GM23248 (cell line): ENCODE measurements at regions not wholly inside any gene's neighbourhood (a gene's known extent, or its start where the extent isn't known, plus 50 kb on each side); places are given as distances from the start of the nearest gene placed in this dataset.

Source experiments
- DNase-seq: peaks from one replicate; pipeline ENCODE4 v3.0.0-alpha.2; 2015
- H2AFZ ChIP-seq: fragments of 200-600 bp; sonication (generic); 2 replicates; pipeline ENCODE4 v1.6.1; 2016; ENCODE audit warnings: antibody characterized with exemption
- H3F3A ChIP-seq: fragments of 200-600 bp; sonication (generic); 2 replicates; pipeline ENCODE4 v1.6.1; 2016; ENCODE audit warnings: mild to moderate bottlenecking, antibody characterized with exemption, mixed run types; ENCODE audit not compliant: insufficient read depth
- H3K27ac ChIP-seq: fragments of 200-600 bp; sonication (generic); 2 replicates; pipeline ENCODE4 v1.5.1; 2016; ENCODE audit warnings: mild to moderate bottlenecking
- H3K27me3 ChIP-seq: fragments of 200-600 bp; sonication (generic); replicated peaks from 2 replicates; pipeline ENCODE4 v1.6.1; 2016; ENCODE audit warnings: mild to moderate bottlenecking; ENCODE audit not compliant: insufficient read depth
- H3K36me3 ChIP-seq: fragments of 200-600 bp; sonication (generic); 2 replicates; pipeline ENCODE4 v1.6.1; 2016; ENCODE audit warnings: low read depth, mild to moderate bottlenecking
- H3K4me1 ChIP-seq: fragments of 200-600 bp; sonication (generic); 2 replicates; pipeline ENCODE4 v1.6.1; 2016; ENCODE audit warnings: mild to moderate bottlenecking; ENCODE audit not compliant: insufficient read depth
- H3K4me2 ChIP-seq: fragments of 200-600 bp; sonication (generic); one replicate; pipeline ENCODE4 v1.6.1; 2016; ENCODE audit warnings: mild to moderate bottlenecking; ENCODE audit not compliant: unreplicated experiment
- H3K4me3 ChIP-seq: fragments of 200-600 bp; sonication (generic); 2 replicates; pipeline ENCODE4 v1.5.1; 2016; ENCODE audit warnings: mild to moderate bottlenecking
- H3K79me2 ChIP-seq: fragments of 200-600 bp; sonication (generic); 2 replicates; pipeline ENCODE4 v1.6.1; 2016; ENCODE audit warnings: mild to moderate bottlenecking; ENCODE audit not compliant: insufficient read depth
- H3K9ac ChIP-seq: fragments of 200-600 bp; sonication (generic); 2 replicates; pipeline ENCODE4 v1.6.1; 2016; ENCODE audit warnings: mild to moderate bottlenecking
- H3K9me2 ChIP-seq: fragments of 200-600 bp; sonication (generic); 2 replicates; pipeline ENCODE4 v1.6.1; 2016; ENCODE audit warnings: mixed run types, mild to moderate bottlenecking, moderate library complexity; ENCODE audit not compliant: insufficient read depth
- H3K9me3 ChIP-seq: fragments of 200-600 bp; sonication (generic); one replicate; pipeline ENCODE4 v1.6.1; 2017; ENCODE audit warnings: low read depth
- H4K20me1 ChIP-seq: fragments of 200-600 bp; sonication (generic); 2 replicates; pipeline ENCODE4 v1.6.0; 2016; ENCODE audit not compliant: insufficient read depth
- EZH2 ChIP-seq: fragments of 200-600 bp; sonication (generic); IDR thresholded peaks from 2 replicates; pipeline ENCODE4 v1.6.1; 2018; ENCODE audit warnings: antibody characterized with exemption, mild to moderate bottlenecking; ENCODE audit not compliant: insufficient read depth, poor library complexity, severe bottlenecking
- EZH2phosphoT487 ChIP-seq: fragments of 200-600 bp; sonication (generic); IDR thresholded peaks from 2 replicates; pipeline ENCODE4 v1.6.1; 2018; ENCODE audit warnings: antibody characterized with exemption, moderate library complexity, mild to moderate bottlenecking, low read depth; ENCODE audit not compliant: insufficient read depth
- WGBS, 2 experiments: methylation state at CpG; one replicate each; pipeline ENCODE4 v1.1.6; 2015 to 2017; ENCODE audit warnings: low lambda C conversion rate in 2 of 2, low coverage in 1 of 2; ENCODE audit errors: missing lambda C conversion rate in 2 of 2; 5-methylcytosine and 5-hydroxymethylcytosine counted together
- in situ Hi-C: fragments of 300-500 bp; cut with MboI; formaldehyde crosslinking; loops from 2 replicates; pipeline ENCODE4 v1.15.0; 2020

DNA sequence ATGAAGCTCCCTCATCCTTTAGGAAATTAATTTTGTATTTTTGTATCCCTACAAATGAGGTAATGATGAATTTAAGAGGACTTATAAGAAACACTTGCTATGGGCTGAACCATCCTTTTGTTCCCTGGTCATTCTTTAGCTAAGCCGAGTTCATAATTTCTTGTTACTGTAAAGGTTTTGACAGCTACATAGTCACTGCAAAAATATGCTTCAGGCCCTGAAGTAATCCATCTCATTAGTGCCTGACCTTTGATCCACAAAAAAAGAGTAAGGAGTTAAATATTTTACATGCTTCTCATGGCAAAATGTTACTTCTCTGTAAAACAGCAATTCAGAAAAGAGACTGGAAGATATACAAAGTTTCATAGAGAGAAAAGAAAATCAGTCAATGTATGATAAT, 290.6 kb upstream of the SLIT2 start:
- 0 to 6% methylated on average over 1 of the region's 1 CpG for WGBS, 2 experiments
- peak; percentile 58 for DNase-seq
- H3K27ac ChIP-seq: peak overlapping the region; percentile 19

DNA sequence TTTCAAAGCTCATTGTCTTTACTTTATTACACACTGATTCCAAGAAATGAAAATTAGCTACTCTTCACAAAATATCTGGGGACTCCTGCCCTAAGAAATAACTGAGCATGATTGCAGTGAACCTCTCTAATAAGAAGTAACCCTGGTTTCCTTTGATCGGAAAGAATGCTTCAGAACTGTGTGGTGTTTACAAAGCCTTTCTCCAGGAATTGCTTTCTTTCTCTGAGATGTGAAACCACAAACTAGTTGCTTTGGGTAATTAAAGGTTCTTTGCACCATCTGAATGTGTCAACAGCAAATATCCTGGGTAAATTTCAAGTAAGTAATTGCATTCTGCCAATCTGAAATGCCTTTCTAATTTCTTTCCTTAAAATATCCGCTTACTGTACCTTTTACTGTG, 292.9 kb upstream of the SLIT2 start:
- TF ChIP-seq EZH2 (no peak), EZH2phosphoT487 (no peak)
- 98 to 99% methylated on average over 2 of the region's 2 CpGs for WGBS, 2 experiments
- no peak for DNase-seq

More for the DNA sequence above, 290.6 kb upstream of the SLIT2 start:
- Histone ChIP-seq H3F3A (peaks cover 18% of the 10 kb centered on the region), H3K4me3 (no peak overlapping the region), H3K27me3 (no peaks in the 10 kb centered on the region), H3K9me3 (no peaks in the 10 kb centered on the region), H3K9me2 (no peaks in the 10 kb centered on the region), H3K9ac (no peak overlapping the region), H4K20me1 (no peaks in the 10 kb centered on the region), H3K4me1 (peaks cover 17% of the 10 kb centered on the region), H3K4me2 (peak overlapping the region; percentile 81), H2AFZ (peak overlapping the region; percentile 23; the same call in 1 of the 2 replicates), H3K36me3 (no peaks in the 10 kb centered on the region), H3K79me2 (no peaks in the 10 kb centered on the region)
- in situ Hi-C loops: no loop called here
- TF ChIP-seq EZH2 (no peak), EZH2phosphoT487 (no peak)

DNA sequence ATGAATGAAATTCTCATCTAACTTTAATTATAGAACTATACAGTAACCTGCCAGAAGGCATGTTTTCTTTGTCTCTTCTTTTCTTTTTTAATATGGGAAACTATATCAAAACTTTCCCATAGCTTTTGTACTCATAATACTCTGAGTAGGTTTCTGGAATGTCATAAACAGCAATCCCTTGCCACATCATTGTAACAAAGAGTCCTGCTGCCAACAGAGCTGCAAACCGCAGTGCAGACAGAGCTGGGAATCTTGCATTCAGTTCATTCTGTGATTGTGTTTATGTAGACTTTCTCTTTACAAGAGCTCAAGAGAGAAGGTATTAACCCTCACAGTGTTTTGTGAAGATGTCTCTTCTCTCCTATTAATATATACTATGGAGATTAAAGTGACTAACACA, 304.4 kb upstream of the SLIT2 start:
- 3 to 20% methylated on average over 1 of the region's 1 CpG for WGBS, 2 experiments
- Histone ChIP-seq H3K4me1 (peaks cover 31% of the 10 kb centered on the region), H4K20me1 (no peaks in the 10 kb centered on the region), H3K4me3 (peak overlapping the region; percentile 38; the same call in 1 of the 2 replicates), H3K79me2 (no peaks in the 10 kb centered on the region), H3K27me3 (no peaks in the 10 kb centered on the region), H3K9ac (peak overlapping the region; percentile 44), H3K9me2 (no peaks in the 10 kb centered on the region), H3K27ac (peak overlapping the region; percentile 56), H3K36me3 (no peaks in the 10 kb centered on the region), H3K4me2 (peak overlapping the region; percentile 66), H3F3A (peaks cover 28% of the 10 kb centered on the region), H3K9me3 (no peaks in the 10 kb centered on the region), H2AFZ (peak overlapping the region; percentile 13; the same call in 1 of the 2 replicates)
- peak; percentile 90 for DNase-seq
- in situ Hi-C loops: no loop called here
- TF ChIP-seq EZH2phosphoT487 (0 out of 2 replicates have a peak, but pooled peaks have one; percentile 44), EZH2 (no peak)

More for the DNA sequence above, 292.9 kb upstream of the SLIT2 start:
- H3K9me3 ChIP-seq: no peaks in the 10 kb centered on the region
- no peaks in the 10 kb centered on the region for H3K36me3 ChIP-seq
- peaks cover 17% of the 10 kb centered on the region for H3K4me1 ChIP-seq
- H4K20me1 ChIP-seq: no peaks in the 10 kb centered on the region
- H3K79me2 ChIP-seq: no peaks in the 10 kb centered on the region
- in situ Hi-C loops: no loop called here
- H3K4me3 ChIP-seq: no peak overlapping the region
- H3K4me2 ChIP-seq: no peak overlapping the region
- H2AFZ ChIP-seq: no peak overlapping the region
- H3F3A ChIP-seq: peaks cover 18% of the 10 kb centered on the region
- no peaks in the 10 kb centered on the region for H3K27me3 ChIP-seq
- H3K27ac ChIP-seq: no peak overlapping the region
- H3K9me2 ChIP-seq: no peaks in the 10 kb centered on the region
- H3K9ac ChIP-seq: no peak overlapping the region

DNA sequence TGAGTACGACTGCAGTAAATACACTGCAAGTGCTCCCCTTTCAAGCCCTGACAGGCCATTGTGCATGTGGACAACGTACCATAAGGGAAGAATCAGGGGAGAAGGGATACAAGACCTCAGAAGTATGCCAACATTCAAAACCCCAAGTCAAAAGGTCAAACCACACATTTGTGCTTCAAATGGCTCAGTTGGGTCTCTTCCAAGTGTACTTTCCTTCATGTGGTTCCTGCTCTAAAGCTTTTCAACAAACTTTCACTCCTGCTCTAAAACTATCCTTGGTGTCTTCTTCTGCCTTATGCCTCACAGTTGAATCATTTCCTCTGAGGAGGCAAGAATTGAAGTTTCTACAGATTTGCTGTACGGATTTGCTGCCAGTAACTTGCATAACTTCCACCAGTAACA, 305.7 kb upstream of the SLIT2 start:
- 10 to 11% methylated on average over 3 of the region's 3 CpGs for WGBS, 2 experiments
- Histone ChIP-seq H3K27ac (peak overlapping the region; percentile 58), H3K4me1 (peaks cover 31% of the 10 kb centered on the region), H3K9me2 (no peaks in the 10 kb centered on the region), H3K9ac (no peak overlapping the region), H3K27me3 (no peaks in the 10 kb centered on the region), H3K79me2 (no peaks in the 10 kb centered on the region), H3K9me3 (no peaks in the 10 kb centered on the region), H4K20me1 (no peaks in the 10 kb centered on the region), H2AFZ (no peak overlapping the region), H3K4me3 (peak overlapping the region; percentile 6; the same call in 1 of the 2 replicates), H3K36me3 (no peaks in the 10 kb centered on the region), H3K4me2 (peak overlapping the region; percentile 68), H3F3A (peaks cover 28% of the 10 kb centered on the region)
- DNase-seq: peak; percentile 93
- in situ Hi-C loops: no loop called here
- TF ChIP-seq EZH2 (no peak), EZH2phosphoT487 (peak; percentile 93)
